SK-N-SH treated with all-trans-retinoic acid at 6 μM for 48 hours (cell line): ENCODE measurements at regions not wholly inside any gene's neighbourhood (a gene's known extent, or its start where the extent isn't known, plus 50 kb on each side); places are given as distances from the start of the nearest gene placed in this dataset.

ENCODE experiments used
- CSDC2 ChIP-seq: fragments of 250-450 bp; sonication (Bioruptor Pico); IDR thresholded peaks from 2 replicates; pipeline ENCODE4 v1.5.0; 2020; ENCODE audit warnings: mild to moderate bottlenecking, moderate library complexity
- ZFP30 ChIP-seq: fragments of 450-650 bp; formaldehyde crosslinking; IDR thresholded peaks from 2 replicates; pipeline ENCODE4 v1.5.0; 2022; ENCODE audit warnings: mild to moderate bottlenecking, moderate library complexity
- ZNF565 ChIP-seq: fragments of 450-650 bp; formaldehyde crosslinking; conservative IDR thresholded peaks from 2 replicates; pipeline ENCODE4 v1.5.0; 2020; ENCODE audit warnings: low read depth, mild to moderate bottlenecking, moderate library complexity
- ZNF8 ChIP-seq: fragments of 450-650 bp; formaldehyde crosslinking; IDR thresholded peaks from 2 replicates; pipeline ENCODE4 v1.5.0; 2020; ENCODE audit warnings: mild to moderate bottlenecking, moderate library complexity

DNA sequence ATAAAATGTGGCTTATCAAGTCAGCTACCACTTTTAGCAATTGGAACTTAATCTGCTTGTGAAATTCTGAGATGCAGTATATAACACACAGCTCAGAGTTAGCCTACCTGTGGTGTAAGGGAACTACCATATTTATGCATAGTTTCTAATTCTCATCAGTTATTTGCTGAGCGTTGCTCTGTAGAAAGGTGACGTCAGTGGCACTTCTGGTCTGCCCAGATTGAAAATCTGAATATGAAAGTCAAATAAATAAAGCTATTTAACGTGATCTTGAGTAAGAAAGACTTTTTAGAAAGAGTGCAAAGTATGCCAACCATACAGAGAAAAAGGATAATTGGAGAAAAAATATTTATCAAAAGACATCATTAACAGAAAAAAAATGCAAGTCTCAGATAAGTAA lies 938.9 kb upstream of the NOVA1 start:
- TF ChIP-seq ZNF565 (CRISPR knock-in tag) = no peak
- TF ChIP-seq ZNF8 (CRISPR knock-in tag) = no peak
- TF ChIP-seq ZFP30 (CRISPR knock-in tag) = no peak
- TF ChIP-seq CSDC2 = no peak
